ENCODE measurements at regions not wholly inside any gene's neighbourhood (a gene's known extent, or its start where the extent isn't known, plus 50 kb on each side); places are given as distances from the start of the nearest gene placed in this dataset.

GRCh38 chr2:239466755-239467271, 66.0 kb upstream of the HDAC4 start:
- H3K36me3 Mint-ChIP-seq (ENCODE audit: low read depth): no peaks in the 10 kb centered on the region

GRCh38 chr2:239466061-239466754, 65.4 kb upstream of the HDAC4 start:
- H3K27me3 Mint-ChIP-seq (ENCODE audit: low read depth): peaks cover 5% of the 10 kb centered on the region
- H3K4me1 Mint-ChIP-seq: peaks cover 8% of the 10 kb centered on the region
- H3K36me3 Mint-ChIP-seq (ENCODE audit: low read depth): no peaks in the 10 kb centered on the region
- TF ChIP-seq CTCF (IDR thresholded peaks at IDR 0.05; ENCODE audit: unreplicated experiment in 3 of 3): no peak
- H3K4me3 Mint-ChIP-seq: no peak overlapping the region
- H3K9me3 Mint-ChIP-seq: peaks cover 3% of the 10 kb centered on the region
- H3K27ac Mint-ChIP-seq: no peak overlapping the region

More at GRCh38 chr2:239466755-239467271, 66.0 kb upstream of the HDAC4 start:
- TF ChIP-seq CTCF (IDR thresholded peaks at IDR 0.05; ENCODE audit: unreplicated experiment in 3 of 3): no peak
- H3K9me3 Mint-ChIP-seq: peaks cover 3% of the 10 kb centered on the region
- H3K4me1 Mint-ChIP-seq: peaks cover 8% of the 10 kb centered on the region
- H3K27me3 Mint-ChIP-seq (ENCODE audit: low read depth): peaks cover 5% of the 10 kb centered on the region
- no peak overlapping the region for H3K4me3 Mint-ChIP-seq
- H3K27ac Mint-ChIP-seq: no peak overlapping the region

- Mint-ChIP-seq H3K27me3 (ENCODE audit: low read depth) (peaks cover 5% of the 10 kb centered on the region), H3K9me3 (peaks cover 3% of the 10 kb centered on the region), H3K36me3 (ENCODE audit: low read depth) (no peaks in the 10 kb centered on the region), H3K27ac (no peak overlapping the region), H3K4me3 (no peak overlapping the region), H3K4me1 (peaks cover 8% of the 10 kb centered on the region)
- no peak for TF ChIP-seq CTCF (IDR thresholded peaks at IDR 0.05; ENCODE audit: unreplicated experiment in 3 of 3)
These were observed 64.5 kb upstream of the HDAC4 start for GRCh38 chr2:239465017-239466001.

- TF ChIP-seq CTCF (IDR thresholded peaks at IDR 0.05; ENCODE audit: unreplicated experiment in 3 of 3): no peak
- H3K9me3 Mint-ChIP-seq: no peaks in the 10 kb centered on the region
- no peaks in the 10 kb centered on the region for H3K36me3 Mint-ChIP-seq (ENCODE audit: low read depth)
- H3K27ac Mint-ChIP-seq: no peak overlapping the region
- peaks cover 13% of the 10 kb centered on the region for H3K4me1 Mint-ChIP-seq
- no peak overlapping the region for H3K4me3 Mint-ChIP-seq
- peaks cover 5% of the 10 kb centered on the region for H3K27me3 Mint-ChIP-seq (ENCODE audit: low read depth)
These were observed 63.6 kb upstream of the HDAC4 start for GRCh38 chr2:239464166-239465016.

- no peak for TF ChIP-seq CTCF (IDR thresholded peaks at IDR 0.05; ENCODE audit: unreplicated experiment in 3 of 3)
- no peaks in the 10 kb centered on the region for H3K36me3 Mint-ChIP-seq (ENCODE audit: low read depth)
- peaks cover 6% of the 10 kb centered on the region for H3K27me3 Mint-ChIP-seq (ENCODE audit: low read depth)
- H3K27ac Mint-ChIP-seq: peak overlapping the region in 1 of 3 experiments; percentile 41
- no peaks in the 10 kb centered on the region for H3K9me3 Mint-ChIP-seq
- H3K4me3 Mint-ChIP-seq: no peak overlapping the region
- H3K4me1 Mint-ChIP-seq: peaks cover 13% of the 10 kb centered on the region
These were observed 62.8 kb upstream of the HDAC4 start for GRCh38 chr2:239463541-239464165.

All from nephron (organoid).